ENCODE measurements at regions not wholly inside any gene's neighbourhood (a gene's known extent, or its start where the extent isn't known, plus 50 kb on each side); places are given as distances from the start of the nearest gene placed in this dataset.
A peak's percentile ranks its signal among the peaks of the same experiment; 100 is the strongest.

- no peak overlapping the region for H3K4me3 Mint-ChIP-seq
- H3K4me1 Mint-ChIP-seq: peaks cover 13% of the 10 kb centered on the region
- no peak for DNase-seq
- CTCF ChIA-PET: no interaction called here
- H3K27me3 Mint-ChIP-seq: peaks cover 4% of the 10 kb centered on the region
- peak overlapping the region; percentile 70 for H3K27ac Mint-ChIP-seq
- peaks cover 3% of the 10 kb centered on the region for H3K9me3 Mint-ChIP-seq
- H3K36me3 Mint-ChIP-seq: no peaks in the 10 kb centered on the region
These were observed 117.0 kb upstream of the MAF start for GRCh38 chr16:79717333-79718137.

GRCh38 chr16:79716645-79717332, 116.3 kb upstream of the MAF start:
- CTCF ChIA-PET: interaction anchor here (0.6 kb wide), 1 partner anchor 273 kb away, joined by 4 read pairs; no protein-coding TSS in a partner anchor
- Mint-ChIP-seq H3K36me3 (no peaks in the 10 kb centered on the region), H3K27me3 (peaks cover 4% of the 10 kb centered on the region), H3K4me1 (peaks cover 13% of the 10 kb centered on the region), H3K27ac (peak overlapping the region; percentile 70), H3K9me3 (no peaks in the 10 kb centered on the region), H3K4me3 (peak overlapping the region; percentile 4)
- no peak for DNase-seq

- H3K27ac Mint-ChIP-seq: no peak overlapping the region
- H3K9me3 Mint-ChIP-seq: no peaks in the 10 kb centered on the region
- no peak for DNase-seq
- CTCF ChIA-PET: no interaction called here
- H3K4me3 Mint-ChIP-seq: no peak overlapping the region
- no peaks in the 10 kb centered on the region for H3K36me3 Mint-ChIP-seq
- peaks cover 4% of the 10 kb centered on the region for H3K27me3 Mint-ChIP-seq
- peaks cover 13% of the 10 kb centered on the region for H3K4me1 Mint-ChIP-seq
These were observed 114.5 kb upstream of the MAF start for GRCh38 chr16:79715061-79715460.

- Mint-ChIP-seq H3K27me3 (peaks cover 4% of the 10 kb centered on the region), H3K4me3 (no peak overlapping the region), H3K9me3 (no peaks in the 10 kb centered on the region), H3K27ac (no peak overlapping the region), H3K4me1 (peaks cover 13% of the 10 kb centered on the region), H3K36me3 (no peaks in the 10 kb centered on the region)
- DNase-seq: no peak
- CTCF ChIA-PET: no interaction called here
These were observed 113.9 kb upstream of the MAF start for GRCh38 chr16:79714440-79714839.

- H3K27me3 Mint-ChIP-seq: peaks cover 4% of the 10 kb centered on the region
- H3K9me3 Mint-ChIP-seq: no peaks in the 10 kb centered on the region
- H3K4me3 Mint-ChIP-seq: no peak overlapping the region
- H3K27ac Mint-ChIP-seq: no peak overlapping the region
- H3K4me1 Mint-ChIP-seq: peaks cover 13% of the 10 kb centered on the region
- CTCF ChIA-PET: no interaction called here
- no peaks in the 10 kb centered on the region for H3K36me3 Mint-ChIP-seq
- DNase-seq: no peak
These were observed 113.2 kb upstream of the MAF start for GRCh38 chr16:79713609-79714309.

- Mint-ChIP-seq H3K4me3 (no peak overlapping the region), H3K4me1 (peaks cover 11% of the 10 kb centered on the region), H3K27me3 (peaks cover 4% of the 10 kb centered on the region), H3K27ac (no peak overlapping the region), H3K9me3 (no peaks in the 10 kb centered on the region), H3K36me3 (no peaks in the 10 kb centered on the region)
- CTCF ChIA-PET: no interaction called here
- DNase-seq: no peak
These were observed 111.7 kb upstream of the MAF start for GRCh38 chr16:79712276-79712675.

GRCh38 chr16:79707876-79708275, 107.3 kb upstream of the MAF start:
- CTCF ChIA-PET: no interaction called here
- H3K9me3 Mint-ChIP-seq: no peaks in the 10 kb centered on the region
- H3K4me1 Mint-ChIP-seq: peaks cover 5% of the 10 kb centered on the region
- H3K36me3 Mint-ChIP-seq: no peaks in the 10 kb centered on the region
- H3K4me3 Mint-ChIP-seq: no peak overlapping the region
- DNase-seq: no peak
- H3K27me3 Mint-ChIP-seq: no peaks in the 10 kb centered on the region
- no peak overlapping the region for H3K27ac Mint-ChIP-seq

- no peaks in the 10 kb centered on the region for H3K27me3 Mint-ChIP-seq
- CTCF ChIA-PET: no interaction called here
- H3K36me3 Mint-ChIP-seq: no peaks in the 10 kb centered on the region
These were observed 102.5 kb upstream of the MAF start for GRCh38 chr16:79703066-79703465.

GRCh38 chr16:79698341-79698753, 97.8 kb upstream of the MAF start:
- no peak for DNase-seq

More at GRCh38 chr16:79703066-79703465, 102.5 kb upstream of the MAF start:
- Mint-ChIP-seq H3K9me3 (no peaks in the 10 kb centered on the region), H3K27ac (no peak overlapping the region), H3K4me1 (peaks cover 5% of the 10 kb centered on the region), H3K4me3 (no peak overlapping the region)
- no peak for DNase-seq

GRCh38 chr16:79697562-79698112, 97.1 kb upstream of the MAF start:
- CTCF ChIA-PET: no interaction called here
- Mint-ChIP-seq H3K9me3 (peaks cover 7% of the 10 kb centered on the region), H3K27ac (no peak overlapping the region)

More at GRCh38 chr16:79698341-79698753, 97.8 kb upstream of the MAF start:
- no peak overlapping the region for H3K4me3 Mint-ChIP-seq
- H3K9me3 Mint-ChIP-seq: peaks cover 4% of the 10 kb centered on the region
- peaks cover 11% of the 10 kb centered on the region for H3K27me3 Mint-ChIP-seq
- CTCF ChIA-PET: no interaction called here
- H3K4me1 Mint-ChIP-seq: peaks cover 5% of the 10 kb centered on the region
- H3K36me3 Mint-ChIP-seq: no peaks in the 10 kb centered on the region
- H3K27ac Mint-ChIP-seq: no peak overlapping the region

GRCh38 chr16:79691007-79691406, 90.5 kb upstream of the MAF start:
- Mint-ChIP-seq H3K4me1 (no peaks in the 10 kb centered on the region), H3K4me3 (no peak overlapping the region), H3K9me3 (peaks cover 8% of the 10 kb centered on the region), H3K27ac (no peak overlapping the region), H3K36me3 (no peaks in the 10 kb centered on the region), H3K27me3 (peaks cover 11% of the 10 kb centered on the region)
- no peak for DNase-seq
- CTCF ChIA-PET: no interaction called here

More at GRCh38 chr16:79697562-79698112, 97.1 kb upstream of the MAF start:
- Mint-ChIP-seq H3K27me3 (peaks cover 11% of the 10 kb centered on the region), H3K4me1 (peaks cover 5% of the 10 kb centered on the region), H3K36me3 (no peaks in the 10 kb centered on the region), H3K4me3 (no peak overlapping the region)
- no peak for DNase-seq

- H3K9me3 Mint-ChIP-seq: peaks cover 8% of the 10 kb centered on the region
- no peak overlapping the region for H3K27ac Mint-ChIP-seq
- peaks cover 13% of the 10 kb centered on the region for H3K27me3 Mint-ChIP-seq
- no peaks in the 10 kb centered on the region for H3K36me3 Mint-ChIP-seq
- no peaks in the 10 kb centered on the region for H3K4me1 Mint-ChIP-seq
- no peak for DNase-seq
- CTCF ChIA-PET: no interaction called here
- no peak overlapping the region for H3K4me3 Mint-ChIP-seq
These were observed 89.6 kb upstream of the MAF start for GRCh38 chr16:79690159-79690558.

GRCh38 chr16:79687249-79688130, 87.0 kb upstream of the MAF start:
- CTCF ChIA-PET: interaction anchor here (0.7 kb wide), 1 partner anchor 16 kb away, joined by 3 read pairs; no protein-coding TSS in a partner anchor
- H3K27ac Mint-ChIP-seq: no peak overlapping the region
- DNase-seq: no peak

More at GRCh38 chr16:79687249-79688130, 87.0 kb upstream of the MAF start:
- Mint-ChIP-seq H3K27me3 (peaks cover 10% of the 10 kb centered on the region), H3K36me3 (no peaks in the 10 kb centered on the region), H3K4me1 (no peaks in the 10 kb centered on the region), H3K4me3 (no peak overlapping the region), H3K9me3 (peaks cover 1% of the 10 kb centered on the region)

Data from activated naive CD4-positive, alpha-beta T cell treated with anti-CD3 and anti-CD28 coated beads, Interleukin-2, amount 10 ng/mL, durations not matched to agents 7 days and 5 days (primary cell).